Activated CD8-positive, alpha-beta T cell treated with anti-CD3 and anti-CD28 coated beads for 36 hours (primary cell): ENCODE measurements at regions not wholly inside any gene's neighbourhood (a gene's known extent, or its start where the extent isn't known, plus 50 kb on each side); places are given as distances from the start of the nearest gene placed in this dataset.
"Not testable (repeated sequence)": the region's sequence is repeated elsewhere in the genome, so short reads cannot be mapped to it uniquely, and the experiment has no call there.

Experiments used
- ATAC-seq: fragments of 200-7000 bp; cut with Tn5 transposase; one replicate; pipeline ENCODE4 v1.10.0; 2021; ENCODE audit warnings: mild to moderate bottlenecking, moderate library complexity
- CTCF ChIA-PET: fragments of 350-600 bp; sonication (Branson Sonifier 250); formaldehyde crosslinking; loops from one replicate; lab custom pipeline; 2021; ENCODE audit warnings: antibody characterized with exemption; lab: Charles Lee
- POLR2A ChIA-PET: fragments of 350-600 bp; sonication (Branson Sonifier 250); formaldehyde crosslinking; loops from one replicate; lab custom pipeline; 2021; ENCODE audit warnings: antibody characterized with exemption; lab: Charles Lee
- DNase-seq: peaks from one replicate; pipeline ENCODE4 v3.0.0-alpha.2; 2020
- H3K27ac Mint-ChIP-seq: one replicate; pipeline ENCODE4 v1.8.0; 2021; ENCODE audit warnings: mild to moderate bottlenecking, mixed read lengths
- H3K27me3 Mint-ChIP-seq: one replicate; pipeline ENCODE4 v1.8.0; 2021; ENCODE audit warnings: mixed read lengths
- H3K36me3 Mint-ChIP-seq: one replicate; pipeline ENCODE4 v1.8.0; 2021; ENCODE audit warnings: low read depth, mixed read lengths
- H3K4me1 Mint-ChIP-seq: one replicate; pipeline ENCODE4 v1.8.0; 2021; ENCODE audit warnings: low read depth, mixed read lengths
- H3K4me3 Mint-ChIP-seq: one replicate; pipeline ENCODE4 v1.8.0; 2021; ENCODE audit warnings: mild to moderate bottlenecking, moderate library complexity, mixed read lengths
- H3K9me3 Mint-ChIP-seq: one replicate; pipeline ENCODE4 v1.8.0; 2021; ENCODE audit warnings: mixed read lengths
- CTCF ChIP-seq: fragments of 200-600 bp; IDR thresholded peaks from one replicate; pipeline ENCODE4 v1.8.0; 2022; ENCODE audit warnings: antibody characterized with exemption, mild to moderate bottlenecking
- intact Hi-C: fragments of 100-400 bp; cut with micrococcal nuclease; formaldehyde crosslinking; loops from one replicate; pipeline ENCODE4 v1.10.0; 2022

GRCh38 chr2:182503886-182504285 lies 77.0 kb upstream of the PDE1A start:
- Mint-ChIP-seq H3K9me3 (no peaks in the 10 kb centered on the region), H3K36me3 (no peaks in the 10 kb centered on the region), H3K27me3 (no peaks in the 10 kb centered on the region), H3K4me3 (no peak overlapping the region), H3K4me1 (no peaks in the 10 kb centered on the region), H3K27ac (no peak overlapping the region)
- POLR2A ChIA-PET = no interaction called here
- intact Hi-C loops = no loop called here
- CTCF ChIA-PET = no interaction called here
- ATAC-seq (no peak), DNase-seq (no peak)
- TF ChIP-seq CTCF = no peak

GRCh38 chr2:182504903-182505302 lies 78.1 kb upstream of the PDE1A start:
- Mint-ChIP-seq H3K27me3 (no peaks in the 10 kb centered on the region), H3K4me3 (no peak overlapping the region)
- POLR2A ChIA-PET = no interaction called here

GRCh38 chr2:182506606-182507005 lies 79.8 kb upstream of the PDE1A start:
- intact Hi-C loops = no loop called here
- no peaks in the 10 kb centered on the region for H3K36me3 Mint-ChIP-seq
- no peak overlapping the region for H3K4me3 Mint-ChIP-seq
- TF ChIP-seq CTCF = no peak
- H3K27ac Mint-ChIP-seq = no peak overlapping the region
- H3K4me1 Mint-ChIP-seq = no peaks in the 10 kb centered on the region
- ChIA-PET POLR2A (no interaction called here), CTCF (no interaction called here)
- DNase-seq (no peak), ATAC-seq (no peak)
- H3K27me3 Mint-ChIP-seq = no peaks in the 10 kb centered on the region
- no peaks in the 10 kb centered on the region for H3K9me3 Mint-ChIP-seq

More at GRCh38 chr2:182504903-182505302, 78.1 kb upstream of the PDE1A start:
- H3K9me3 Mint-ChIP-seq = no peaks in the 10 kb centered on the region
- no peak overlapping the region for H3K27ac Mint-ChIP-seq
- ATAC-seq (no peak), DNase-seq (no peak)
- no peaks in the 10 kb centered on the region for H3K36me3 Mint-ChIP-seq
- intact Hi-C loops = no loop called here
- CTCF ChIA-PET = no interaction called here
- TF ChIP-seq CTCF = no peak
- no peaks in the 10 kb centered on the region for H3K4me1 Mint-ChIP-seq

- intact Hi-C loops, H3K27me3 Mint-ChIP-seq, H3K4me1 Mint-ChIP-seq, DNase-seq, H3K9me3 Mint-ChIP-seq, H3K4me3 Mint-ChIP-seq, CTCF ChIA-PET, H3K36me3 Mint-ChIP-seq, H3K27ac Mint-ChIP-seq, ATAC-seq: not testable (repeated sequence)
- POLR2A ChIA-PET = interaction anchor here (0.6 kb wide), 1 partner anchor 465 kb away, joined by 3 read pairs; no protein-coding TSS in a partner anchor
Observed at GRCh38 chr2:182508583-182508982, 81.7 kb upstream of the PDE1A start.

- Mint-ChIP-seq H3K4me3 (no peak overlapping the region), H3K36me3 (no peaks in the 10 kb centered on the region), H3K27me3 (no peaks in the 10 kb centered on the region), H3K4me1 (no peaks in the 10 kb centered on the region), H3K27ac (no peak overlapping the region), H3K9me3 (no peaks in the 10 kb centered on the region)
- CTCF ChIA-PET = no interaction called here
- POLR2A ChIA-PET = no interaction called here
- TF ChIP-seq CTCF = no peak
- no peak for ATAC-seq
- intact Hi-C loops = no loop called here
- no peak for DNase-seq
Observed at GRCh38 chr2:182509216-182509615, 82.4 kb upstream of the PDE1A start.
